B cell (primary cell): ENCODE measurements at regions not wholly inside any gene's neighbourhood (a gene's known extent, or its start where the extent isn't known, plus 50 kb on each side); places are given as distances from the start of the nearest gene placed in this dataset.

ENCODE experiments used
- ATAC-seq: fragments of 200-7000 bp; cut with Tn5 transposase; one replicate; pipeline ENCODE4 v1.10.0; 2021; ENCODE audit warnings: low read depth, mild to moderate bottlenecking, moderate number of reproducible peaks, moderate library complexity
- CTCF ChIA-PET: fragments of 350-600 bp; sonication (Branson Sonifier 250); formaldehyde crosslinking; loops from one replicate; lab custom pipeline; 2021; ENCODE audit warnings: antibody characterized with exemption, inconsistent platforms; lab: Charles Lee
- POLR2A ChIA-PET: fragments of 350-600 bp; sonication (Branson Sonifier 250); formaldehyde crosslinking; loops from one replicate; lab custom pipeline; 2021; ENCODE audit warnings: antibody characterized with exemption; lab: Charles Lee
- DNase-seq: peaks from one replicate; pipeline ENCODE4 v3.0.0; 2013
- H2AFZ ChIP-seq: 2 replicates; pipeline ENCODE4 v1.6.1; 2012; ENCODE audit warnings: mild to moderate bottlenecking, low read depth, low read length; ENCODE audit not compliant: insufficient read depth, poor library complexity, severe bottlenecking
- H3K27ac ChIP-seq, 2 donors: 1 replicate in 1 of 2; 2 replicates in 1 of 2; pipeline ENCODE4 v1.5.1; 2012 to 2013; ENCODE audit warnings: low read length in 2 of 2, mild to moderate bottlenecking in 2 of 2, moderate library complexity in 1 of 2
- H3K27me3 ChIP-seq, 4 experiments: fragments of 200-600 bp in 1 of 4; sonication (generic) in 1 of 4; replicated peaks in 1 of 4; 1 replicate in 2 of 4; 2 replicates in 2 of 4; pipeline versions ENCODE4 v1.6.1 to v1.7.0; 2013 to 2016; ENCODE audit warnings: low read length in 3 of 4, mild to moderate bottlenecking in 2 of 4, mixed read lengths in 1 of 4, moderate library complexity in 1 of 4; ENCODE audit not compliant: insufficient read depth in 4 of 4, control insufficient read depth in 3 of 4; ENCODE audit errors: control extremely low read depth in 1 of 4
- H3K36me3 ChIP-seq, 2 experiments: replicated peaks in 1 of 2; 1 replicate in 1 of 2; 2 replicates in 1 of 2; pipeline versions ENCODE4 v1.6.1 to v1.7.1; 2013; ENCODE audit warnings: low read length in 1 of 2; ENCODE audit not compliant: insufficient read depth in 2 of 2, control insufficient read depth in 1 of 2; ENCODE audit errors: control extremely low read depth in 1 of 2, extremely low read depth in 1 of 2
- H3K4me1 ChIP-seq, 2 donors: fragments of 200-600 bp in 1 of 2; sonication (generic) in 1 of 2; 1 replicate in 1 of 2; 2 replicates in 1 of 2; pipeline versions ENCODE4 v1.5.1 to v1.6.1; 2013 to 2017; ENCODE audit warnings: low read length in 2 of 2; ENCODE audit not compliant: control insufficient read depth in 2 of 2, insufficient read depth in 2 of 2
- H3K4me2 ChIP-seq: replicated peaks from 2 replicates; pipeline ENCODE3; 2012; ENCODE audit warnings: mild to moderate bottlenecking, low read depth, low read length; ENCODE audit not compliant: poor library complexity, severe bottlenecking
- H3K4me3 ChIP-seq, 5 experiments: fragments of 200-600 bp in 1 of 5; sonication (generic) in 1 of 5; 1 replicate in 3 of 5; 2 replicates in 2 of 5; pipeline versions ENCODE4 v1.5.1 to v1.7.0; 2011 to 2016; ENCODE audit warnings: low read length in 4 of 5, mild to moderate bottlenecking in 4 of 5, low read depth in 2 of 5, control low read depth in 1 of 5, moderate library complexity in 1 of 5; ENCODE audit not compliant: insufficient read depth in 1 of 5; ENCODE audit errors: control extremely low read depth in 1 of 5, extremely low read depth in 1 of 5
- H3K79me2 ChIP-seq: fragments of 200-600 bp; sonication (generic); one replicate; pipeline ENCODE4 v1.6.0; 2016; ENCODE audit warnings: low read length; ENCODE audit not compliant: control insufficient read depth, insufficient read depth
- H3K9ac ChIP-seq: fragments of 200-600 bp; sonication (generic); 2 replicates; pipeline ENCODE4 v1.6.1; 2017; ENCODE audit warnings: mild to moderate bottlenecking, low read length, moderate library complexity
- H3K9me3 ChIP-seq, 3 donors: one replicate each; pipeline versions ENCODE4 v1.6.1 to v1.7.1; 2013; ENCODE audit warnings: low read length in 2 of 3; ENCODE audit not compliant: control insufficient read depth in 2 of 3, insufficient read depth in 1 of 3; ENCODE audit errors: control extremely low read depth in 1 of 3
- H4K20me1 ChIP-seq: 2 replicates; pipeline ENCODE4 v1.6.0; 2012; ENCODE audit warnings: mild to moderate bottlenecking, low read length; ENCODE audit not compliant: insufficient read depth, control insufficient read depth, poor library complexity, severe bottlenecking
- H3K27ac Mint-ChIP-seq: one replicate; pipeline ENCODE4 v1.8.0; 2021; ENCODE audit warnings: mixed read lengths
- H3K27me3 Mint-ChIP-seq: one replicate; pipeline ENCODE4 v1.8.0; 2021; ENCODE audit warnings: mixed read lengths
- H3K4me1 Mint-ChIP-seq: one replicate; pipeline ENCODE4 v1.8.0; 2021; ENCODE audit warnings: mixed read lengths
- H3K4me3 Mint-ChIP-seq: one replicate; pipeline ENCODE4 v1.8.0; 2021; ENCODE audit warnings: mixed read lengths
- H3K9me3 Mint-ChIP-seq: one replicate; pipeline ENCODE4 v1.8.0; 2022; ENCODE audit warnings: mixed read lengths; ENCODE audit not compliant: insufficient read depth
- EZH2 ChIP-seq: IDR thresholded peaks from 2 replicates; pipeline ENCODE4 v1.6.1; 2012; ENCODE audit warnings: borderline replicate concordance, low read depth, mild to moderate bottlenecking, moderate library complexity, low read length; ENCODE audit not compliant: insufficient read depth, poor library complexity, severe bottlenecking
- WGBS: methylation state at CpG from one replicate; pipeline ENCODE4 v1.1.5; 2013; ENCODE audit warnings: missing lambda C conversion rate; ENCODE audit not compliant: insufficient coverage; 5-methylcytosine and 5-hydroxymethylcytosine counted together
- intact Hi-C: fragments of 100-400 bp; cut with micrococcal nuclease; formaldehyde crosslinking; loops from one replicate; pipeline ENCODE4 v1.10.0; 2022
- TF ChIP-seq, protein P1 (sequence below): fragments of 200-600 bp; IDR thresholded peaks from one replicate; pipeline ENCODE4 v1.8.0; 2022; ENCODE audit warnings: antibody characterized with exemption, mild to moderate bottlenecking

DNA sequence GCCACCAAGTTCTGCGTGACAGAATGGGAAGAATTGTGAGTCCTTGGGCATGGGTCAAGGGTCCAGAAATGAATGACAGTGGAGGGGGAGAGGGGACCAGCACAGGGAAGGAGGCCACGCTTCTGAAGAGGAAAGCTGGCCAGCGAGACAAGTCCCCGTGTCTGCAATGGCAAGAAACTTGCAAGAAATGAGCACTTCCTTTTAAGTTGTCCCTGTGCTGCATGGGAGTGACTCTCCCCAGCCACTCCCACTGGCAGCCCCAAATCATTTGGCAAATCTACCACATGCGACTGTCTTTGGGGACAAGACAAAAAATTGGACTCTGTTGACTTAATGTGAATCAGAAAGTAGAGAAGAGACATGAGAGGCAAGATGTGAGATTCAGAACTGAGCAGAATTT, 242.2 kb upstream of the RREB1 start:
- Mint-ChIP-seq H3K27me3 (peaks cover 28% of the 10 kb centered on the region), H3K9me3 (no peaks in the 10 kb centered on the region), H3K27ac (no peak overlapping the region), H3K4me1 (no peaks in the 10 kb centered on the region), H3K4me3 (no peak overlapping the region)
- H4K20me1 ChIP-seq, result no peaks in the 10 kb centered on the region
- H3K27me3 ChIP-seq, result no peaks in the 10 kb centered on the region
- no peaks in the 10 kb centered on the region for H3K36me3 ChIP-seq
- no peak overlapping the region for H2AFZ ChIP-seq
- H3K27ac ChIP-seq, result no peak overlapping the region
- WGBS, result 100% methylated on average over 3 of the region's 5 CpGs
- H3K9me3 ChIP-seq, result no peaks in the 10 kb centered on the region
- DNase-seq (no peak), ATAC-seq (no peak)
- H3K9ac ChIP-seq, result no peak overlapping the region
- no peak overlapping the region for H3K4me3 ChIP-seq
- H3K4me1 ChIP-seq, result no peaks in the 10 kb centered on the region
- H3K79me2 ChIP-seq, result no peaks in the 10 kb centered on the region
- intact Hi-C loops, result no loop called here
- TF ChIP-seq, protein P1, sequence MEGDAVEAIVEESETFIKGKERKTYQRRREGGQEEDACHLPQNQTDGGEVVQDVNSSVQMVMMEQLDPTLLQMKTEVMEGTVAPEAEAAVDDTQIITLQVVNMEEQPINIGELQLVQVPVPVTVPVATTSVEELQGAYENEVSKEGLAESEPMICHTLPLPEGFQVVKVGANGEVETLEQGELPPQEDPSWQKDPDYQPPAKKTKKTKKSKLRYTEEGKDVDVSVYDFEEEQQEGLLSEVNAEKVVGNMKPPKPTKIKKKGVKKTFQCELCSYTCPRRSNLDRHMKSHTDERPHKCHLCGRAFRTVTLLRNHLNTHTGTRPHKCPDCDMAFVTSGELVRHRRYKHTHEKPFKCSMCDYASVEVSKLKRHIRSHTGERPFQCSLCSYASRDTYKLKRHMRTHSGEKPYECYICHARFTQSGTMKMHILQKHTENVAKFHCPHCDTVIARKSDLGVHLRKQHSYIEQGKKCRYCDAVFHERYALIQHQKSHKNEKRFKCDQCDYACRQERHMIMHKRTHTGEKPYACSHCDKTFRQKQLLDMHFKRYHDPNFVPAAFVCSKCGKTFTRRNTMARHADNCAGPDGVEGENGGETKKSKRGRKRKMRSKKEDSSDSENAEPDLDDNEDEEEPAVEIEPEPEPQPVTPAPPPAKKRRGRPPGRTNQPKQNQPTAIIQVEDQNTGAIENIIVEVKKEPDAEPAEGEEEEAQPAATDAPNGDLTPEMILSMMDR, result no peak
- TF ChIP-seq EZH2, result no peak
- POLR2A ChIA-PET, result no interaction called here
- H3K4me2 ChIP-seq, result no peak overlapping the region
- CTCF ChIA-PET, result no interaction called here

DNA sequence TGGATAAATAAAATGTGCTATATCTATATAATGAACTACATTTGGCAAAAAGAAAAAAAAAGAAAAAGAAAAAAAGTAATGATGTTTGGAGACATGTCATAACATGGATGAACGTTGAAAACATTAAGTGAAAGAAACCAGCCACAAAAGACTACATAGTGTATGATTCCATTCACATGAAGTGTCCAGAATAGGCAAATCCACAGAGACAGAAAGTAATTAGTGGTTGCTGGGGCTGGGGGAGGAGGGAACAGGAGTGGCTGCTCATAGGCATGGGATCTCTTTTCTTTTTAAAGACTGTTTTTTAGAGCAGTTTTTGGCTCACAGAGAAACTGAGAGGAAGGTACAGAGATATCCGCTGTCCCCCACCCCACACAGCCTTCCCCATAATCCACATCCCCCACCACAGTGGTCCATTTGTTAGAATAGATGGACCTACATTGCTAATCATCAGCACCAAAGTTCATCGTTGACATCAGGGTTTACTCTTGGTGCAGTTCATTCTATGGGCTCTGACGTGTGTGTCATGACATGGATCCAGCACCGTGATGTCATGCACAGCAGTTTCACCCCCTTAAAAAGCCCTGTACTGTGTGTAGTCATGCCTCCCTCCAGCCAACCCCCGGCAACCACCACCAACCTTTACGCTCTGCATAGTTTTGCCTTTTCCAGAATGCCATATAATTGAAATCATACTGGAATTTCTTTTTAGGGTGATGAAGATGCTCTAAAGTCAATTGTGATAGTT, 240.9 kb upstream of the RREB1 start:
- intact Hi-C loops, result no loop called here
- Mint-ChIP-seq H3K9me3 (no peaks in the 10 kb centered on the region), H3K27me3 (peaks cover 24% of the 10 kb centered on the region), H3K27ac (no peak overlapping the region), H3K4me1 (no peaks in the 10 kb centered on the region), H3K4me3 (no peak overlapping the region)
- H3K9me3 ChIP-seq, result no peaks in the 10 kb centered on the region
- H3K79me2 ChIP-seq, result no peaks in the 10 kb centered on the region
- no peak overlapping the region for H3K9ac ChIP-seq
- H3K27me3 ChIP-seq, result no peaks in the 10 kb centered on the region
- no peak overlapping the region for H2AFZ ChIP-seq
- 90% methylated on average over 3 of the region's 7 CpGs for WGBS
- DNase-seq, result no peak
- TF ChIP-seq, protein P1, result no peak
- TF ChIP-seq EZH2, result no peak
- ChIA-PET POLR2A (no interaction called here), CTCF (no interaction called here)
- no peaks in the 10 kb centered on the region for H3K36me3 ChIP-seq
- no peak overlapping the region for H3K4me2 ChIP-seq
- H3K4me3 ChIP-seq, result no peak overlapping the region
- no peaks in the 10 kb centered on the region for H3K4me1 ChIP-seq
- no peak for ATAC-seq
- no peaks in the 10 kb centered on the region for H4K20me1 ChIP-seq
- H3K27ac ChIP-seq, result no peak overlapping the region
